Mammary epithelial cell (primary cell): ENCODE measurements at regions not wholly inside any gene's neighbourhood (a gene's known extent, or its start where the extent isn't known, plus 50 kb on each side); places are given as distances from the start of the nearest gene placed in this dataset.

ENCODE experiments used
- CTCF ChIP-seq, 2 donors: IDR thresholded peaks in 1 of 2; conservative IDR thresholded peaks in 1 of 2; 2 replicates each; pipeline ENCODE4 v1.5.1; 2011 to 2012; ENCODE audit warnings: inconsistent platforms in 2 of 2, low read length in 2 of 2, mild to moderate bottlenecking in 2 of 2, control low read depth in 1 of 2, low read depth in 1 of 2; ENCODE audit not compliant: insufficient read depth in 1 of 2; ENCODE audit errors: extremely low read depth in 1 of 2
- EZH2 ChIP-seq: IDR thresholded peaks from 2 replicates; pipeline ENCODE4 v1.6.1; 2012; ENCODE audit warnings: low read length, inconsistent platforms, borderline replicate concordance

- TF ChIP-seq EZH2 (no peak), CTCF (conservative IDR thresholded peaks at IDR 0.05 in 1 of 2, IDR thresholded peaks at IDR 0.05 in 1 of 2; ENCODE audit: extremely low read depth in 1 of 2, insufficient read depth in 1 of 2, low read depth in 1 of 2, low read length in 2 of 2) (no peak)
Measured at GRCh38 chr12:114166362-114166761, 200.2 kb upstream of the RBM19 start.
